Smooth muscle cell (in vitro differentiated cells): ENCODE measurements at regions not wholly inside any gene's neighbourhood (a gene's known extent, or its start where the extent isn't known, plus 50 kb on each side); places are given as distances from the start of the nearest gene placed in this dataset.

Source experiments
- DNase-seq: peaks from one replicate; lab custom pipeline; 2025; ENCODE audit not compliant: unreplicated experiment; lab: John Stamatoyannopoulos, UW
- H2AFZ ChIP-seq: fragments of 200-600 bp; sonication (generic); 2 replicates; pipeline ENCODE4 v1.6.0; 2016; ENCODE audit warnings: antibody characterized with exemption, low read depth, mild to moderate bottlenecking
- H3F3A ChIP-seq: fragments of 200-600 bp; sonication (generic); 2 replicates; pipeline ENCODE4 v1.6.0; 2017; ENCODE audit warnings: antibody characterized with exemption, low read depth
- H3K27ac ChIP-seq: fragments of 200-600 bp; sonication (generic); 2 replicates; pipeline ENCODE4 v1.5.1; 2016; ENCODE audit warnings: low read depth, mild to moderate bottlenecking
- H3K27me3 ChIP-seq: fragments of 200-600 bp; sonication (generic); 2 replicates; pipeline ENCODE4 v1.6.1; 2016; ENCODE audit warnings: low read depth, mild to moderate bottlenecking
- H3K36me3 ChIP-seq: fragments of 200-600 bp; sonication (generic); 2 replicates; pipeline ENCODE4 v1.5.1; 2016; ENCODE audit warnings: low read depth
- H3K4me1 ChIP-seq: fragments of 200-600 bp; sonication (generic); 2 replicates; pipeline ENCODE4 v1.5.1; 2016; ENCODE audit warnings: low read depth
- H3K4me2 ChIP-seq: fragments of 200-600 bp; sonication (generic); 2 replicates; pipeline ENCODE4 v1.6.0; 2016; ENCODE audit warnings: mild to moderate bottlenecking
- H3K4me3 ChIP-seq: fragments of 200-600 bp; sonication (generic); 2 replicates; pipeline ENCODE4 v1.5.1; 2016; ENCODE audit warnings: mild to moderate bottlenecking
- H3K79me2 ChIP-seq: fragments of 200-600 bp; sonication (generic); 2 replicates; pipeline ENCODE4 v1.6.0; 2016; ENCODE audit warnings: low read depth, mild to moderate bottlenecking
- H3K9ac ChIP-seq: fragments of 200-600 bp; sonication (generic); 2 replicates; pipeline ENCODE4 v1.6.0; 2016; ENCODE audit warnings: low read depth
- H3K9me3 ChIP-seq: fragments of 200-600 bp; sonication (generic); replicated peaks from 2 replicates; pipeline ENCODE4 v1.5.1; 2016; ENCODE audit warnings: low read depth
- H4K20me1 ChIP-seq: fragments of 200-600 bp; sonication (generic); 2 replicates; pipeline ENCODE4 v1.6.0; 2016; ENCODE audit warnings: low read depth
- WGBS: methylation state at CpG from one replicate; pipeline ENCODE4 v1.1.7; 2016; ENCODE audit warnings: low lambda C conversion rate; 5-methylcytosine and 5-hydroxymethylcytosine counted together
- TF ChIP-seq, protein P1 (sequence below): fragments of 200-600 bp; sonication (generic); IDR thresholded peaks from 2 replicates; pipeline ENCODE4 v1.5.1; 2017; ENCODE audit warnings: borderline replicate concordance, mild to moderate bottlenecking, antibody characterized with exemption; ENCODE audit not compliant: insufficient read depth, poor library complexity, severe bottlenecking

DNA sequence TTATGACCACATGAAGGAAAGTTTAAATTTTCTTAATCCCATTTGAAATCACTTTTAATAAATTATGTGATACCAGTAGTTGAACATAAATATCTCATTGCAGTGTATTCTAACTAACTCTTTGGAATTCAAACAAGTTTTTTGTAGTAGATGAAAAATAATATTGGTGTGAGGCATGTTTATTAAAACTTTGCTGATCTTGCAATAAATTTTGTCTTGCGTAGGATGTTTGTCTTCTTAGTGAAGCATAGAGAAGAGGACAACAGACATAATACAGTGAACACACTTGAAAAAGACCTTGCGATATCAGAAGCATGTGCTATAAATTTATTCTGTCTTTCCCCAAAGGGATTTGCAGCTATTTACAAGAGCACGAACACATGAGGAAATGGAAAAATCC lies 140.7 kb downstream of the HTR1B start:
- H3K36me3 ChIP-seq: no peaks in the 10 kb centered on the region
- no peak overlapping the region for H3K4me2 ChIP-seq
- TF ChIP-seq, protein P1, sequence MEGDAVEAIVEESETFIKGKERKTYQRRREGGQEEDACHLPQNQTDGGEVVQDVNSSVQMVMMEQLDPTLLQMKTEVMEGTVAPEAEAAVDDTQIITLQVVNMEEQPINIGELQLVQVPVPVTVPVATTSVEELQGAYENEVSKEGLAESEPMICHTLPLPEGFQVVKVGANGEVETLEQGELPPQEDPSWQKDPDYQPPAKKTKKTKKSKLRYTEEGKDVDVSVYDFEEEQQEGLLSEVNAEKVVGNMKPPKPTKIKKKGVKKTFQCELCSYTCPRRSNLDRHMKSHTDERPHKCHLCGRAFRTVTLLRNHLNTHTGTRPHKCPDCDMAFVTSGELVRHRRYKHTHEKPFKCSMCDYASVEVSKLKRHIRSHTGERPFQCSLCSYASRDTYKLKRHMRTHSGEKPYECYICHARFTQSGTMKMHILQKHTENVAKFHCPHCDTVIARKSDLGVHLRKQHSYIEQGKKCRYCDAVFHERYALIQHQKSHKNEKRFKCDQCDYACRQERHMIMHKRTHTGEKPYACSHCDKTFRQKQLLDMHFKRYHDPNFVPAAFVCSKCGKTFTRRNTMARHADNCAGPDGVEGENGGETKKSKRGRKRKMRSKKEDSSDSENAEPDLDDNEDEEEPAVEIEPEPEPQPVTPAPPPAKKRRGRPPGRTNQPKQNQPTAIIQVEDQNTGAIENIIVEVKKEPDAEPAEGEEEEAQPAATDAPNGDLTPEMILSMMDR: no peak
- H3K9me3 ChIP-seq: no peaks in the 10 kb centered on the region
- H3K4me1 ChIP-seq: no peaks in the 10 kb centered on the region
- no peaks in the 10 kb centered on the region for H3F3A ChIP-seq
- no peak overlapping the region for H3K9ac ChIP-seq
- no peaks in the 10 kb centered on the region for H3K79me2 ChIP-seq
- H3K27me3 ChIP-seq: no peaks in the 10 kb centered on the region
- H3K4me3 ChIP-seq: no peak overlapping the region
- no peaks in the 10 kb centered on the region for H4K20me1 ChIP-seq
- no peak overlapping the region for H2AFZ ChIP-seq
- DNase-seq: no peak
- 90% methylated on average over 3 of the region's 3 CpGs for WGBS
- H3K27ac ChIP-seq: no peak overlapping the region

DNA sequence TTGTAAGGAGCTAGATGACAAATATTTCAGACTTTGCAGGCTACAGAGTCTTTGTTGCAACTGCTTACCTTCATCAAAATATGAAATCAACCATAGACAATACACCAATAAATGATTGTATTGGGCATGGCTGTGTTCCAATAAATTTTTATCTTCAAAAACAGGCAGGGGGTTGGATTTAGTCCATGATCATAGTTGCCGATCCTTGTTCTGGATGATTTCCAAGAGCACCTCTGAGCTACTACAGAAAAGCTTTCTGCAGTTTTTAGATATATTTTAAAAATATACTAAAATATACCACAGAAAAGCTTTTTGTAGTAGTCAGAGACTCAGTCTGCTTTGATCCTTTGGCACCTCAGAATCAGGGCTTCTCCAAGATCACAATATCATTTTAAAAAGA lies 145.0 kb downstream of the HTR1B start:
- H3K79me2 ChIP-seq: no peaks in the 10 kb centered on the region
- H3K27me3 ChIP-seq: no peaks in the 10 kb centered on the region
- H3K4me2 ChIP-seq: no peak overlapping the region

DNA sequence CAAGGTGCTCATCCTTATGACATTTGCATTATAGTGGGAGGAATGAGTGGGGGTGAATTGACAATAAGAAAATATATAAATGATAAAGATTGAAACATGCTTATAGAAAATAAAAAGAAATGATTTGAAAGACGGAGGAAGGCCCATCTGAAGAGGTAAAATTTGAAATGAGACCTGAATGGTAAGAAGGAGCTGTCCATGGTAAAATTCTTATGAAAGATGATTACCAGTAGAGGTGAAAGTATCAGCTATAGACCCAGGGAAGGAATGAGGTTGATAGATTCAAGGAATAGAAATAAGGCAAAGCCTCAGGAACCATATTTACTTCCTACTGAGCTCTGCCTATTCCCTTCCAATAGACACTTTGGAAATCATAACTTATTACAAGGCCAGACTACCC lies 149.7 kb downstream of the HTR1B start:
- no peaks in the 10 kb centered on the region for H3K4me1 ChIP-seq
- H3K27me3 ChIP-seq: no peaks in the 10 kb centered on the region
- no peaks in the 10 kb centered on the region for H3K79me2 ChIP-seq
- no peaks in the 10 kb centered on the region for H3K9me3 ChIP-seq
- H3K4me3 ChIP-seq: no peak overlapping the region
- H3K9ac ChIP-seq: no peak overlapping the region
- no peak overlapping the region for H2AFZ ChIP-seq
- H3F3A ChIP-seq: no peaks in the 10 kb centered on the region
- no peaks in the 10 kb centered on the region for H4K20me1 ChIP-seq
- no peak for DNase-seq
- H3K4me2 ChIP-seq: no peak overlapping the region
- no peaks in the 10 kb centered on the region for H3K36me3 ChIP-seq
- TF ChIP-seq, protein P1: no peak
- H3K27ac ChIP-seq: no peak overlapping the region
- 100% methylated on average over 1 of the region's 1 CpG for WGBS

More for the DNA sequence above, 145.0 kb downstream of the HTR1B start:
- no peak for DNase-seq
- Histone ChIP-seq H3K36me3 (no peaks in the 10 kb centered on the region), H2AFZ (no peak overlapping the region), H3F3A (no peaks in the 10 kb centered on the region), H3K4me3 (no peak overlapping the region), H3K9me3 (no peaks in the 10 kb centered on the region), H3K4me1 (no peaks in the 10 kb centered on the region), H3K27ac (no peak overlapping the region), H3K9ac (no peak overlapping the region), H4K20me1 (no peaks in the 10 kb centered on the region)
- WGBS: 95% methylated on average over 1 of the region's 1 CpG
- TF ChIP-seq, protein P1: no peak

DNA sequence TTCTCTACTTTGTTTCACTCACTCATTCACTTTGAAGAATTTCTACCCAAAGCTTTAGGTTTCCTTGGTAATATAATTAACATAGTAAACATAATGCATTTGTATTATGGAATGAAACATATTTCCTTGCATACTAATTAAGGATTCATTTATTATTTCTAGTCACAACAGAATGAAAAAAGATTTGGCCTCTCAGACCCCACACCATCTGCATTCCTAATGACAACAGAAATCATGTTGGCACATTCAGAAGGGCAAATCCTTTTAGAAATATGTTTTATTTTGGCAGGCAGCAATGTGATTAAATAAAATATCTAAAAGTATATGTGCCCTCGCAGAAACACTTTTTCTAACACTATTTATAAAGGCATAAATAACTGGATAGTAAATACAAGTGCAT lies 163.4 kb downstream of the HTR1B start:
- 89% methylated on average over 1 of the region's 1 CpG for WGBS

More for the DNA sequence above, 163.4 kb downstream of the HTR1B start:
- H3F3A ChIP-seq: no peaks in the 10 kb centered on the region
- H3K4me2 ChIP-seq: no peak overlapping the region
- no peaks in the 10 kb centered on the region for H3K9me3 ChIP-seq
- H3K4me1 ChIP-seq: no peaks in the 10 kb centered on the region
- H3K79me2 ChIP-seq: no peaks in the 10 kb centered on the region
- TF ChIP-seq, protein P1: no peak
- H3K4me3 ChIP-seq: no peak overlapping the region
- H3K27me3 ChIP-seq: no peaks in the 10 kb centered on the region
- H4K20me1 ChIP-seq: no peaks in the 10 kb centered on the region
- H3K27ac ChIP-seq: no peak overlapping the region
- DNase-seq: no peak
- H3K36me3 ChIP-seq: no peaks in the 10 kb centered on the region
- H2AFZ ChIP-seq: no peak overlapping the region
- H3K9ac ChIP-seq: no peak overlapping the region
